GM21786 (cell line): ENCODE measurements at regions not wholly inside any gene's neighbourhood (a gene's known extent, or its start where the extent isn't known, plus 50 kb on each side); places are given as distances from the start of the nearest gene placed in this dataset.

Experiments
- ATAC-seq: cut with Tn5 transposase; IDR thresholded peaks from one replicate; pipeline ENCODE4 v1.9.1; 2021; ENCODE audit not compliant: unreplicated experiment

GRCh38 chr15:77688693-77689092 is 56.0 kb upstream of the LINGO1 start:
- ATAC-seq: no peak

DNA sequence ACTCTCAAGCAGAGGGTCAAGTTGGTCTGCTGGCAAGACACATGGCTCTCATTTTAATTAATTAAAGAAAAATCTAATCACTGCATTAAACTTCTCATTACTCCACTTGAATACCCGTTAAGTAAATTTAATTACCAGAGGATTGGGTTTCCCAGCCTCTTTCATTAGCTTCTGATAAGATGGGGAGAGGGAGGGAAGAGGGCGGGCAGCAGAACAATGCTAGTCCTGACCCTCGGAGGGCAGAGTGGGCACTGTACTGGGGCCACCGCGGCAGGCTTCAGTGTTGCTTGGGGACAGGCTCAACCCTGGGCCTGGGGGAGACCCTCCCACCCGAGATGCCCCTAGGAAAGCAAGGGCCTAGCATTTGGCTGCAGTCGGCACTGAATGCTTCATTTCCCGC is 55.6 kb upstream of the LINGO1 start:
- ATAC-seq: no peak

DNA sequence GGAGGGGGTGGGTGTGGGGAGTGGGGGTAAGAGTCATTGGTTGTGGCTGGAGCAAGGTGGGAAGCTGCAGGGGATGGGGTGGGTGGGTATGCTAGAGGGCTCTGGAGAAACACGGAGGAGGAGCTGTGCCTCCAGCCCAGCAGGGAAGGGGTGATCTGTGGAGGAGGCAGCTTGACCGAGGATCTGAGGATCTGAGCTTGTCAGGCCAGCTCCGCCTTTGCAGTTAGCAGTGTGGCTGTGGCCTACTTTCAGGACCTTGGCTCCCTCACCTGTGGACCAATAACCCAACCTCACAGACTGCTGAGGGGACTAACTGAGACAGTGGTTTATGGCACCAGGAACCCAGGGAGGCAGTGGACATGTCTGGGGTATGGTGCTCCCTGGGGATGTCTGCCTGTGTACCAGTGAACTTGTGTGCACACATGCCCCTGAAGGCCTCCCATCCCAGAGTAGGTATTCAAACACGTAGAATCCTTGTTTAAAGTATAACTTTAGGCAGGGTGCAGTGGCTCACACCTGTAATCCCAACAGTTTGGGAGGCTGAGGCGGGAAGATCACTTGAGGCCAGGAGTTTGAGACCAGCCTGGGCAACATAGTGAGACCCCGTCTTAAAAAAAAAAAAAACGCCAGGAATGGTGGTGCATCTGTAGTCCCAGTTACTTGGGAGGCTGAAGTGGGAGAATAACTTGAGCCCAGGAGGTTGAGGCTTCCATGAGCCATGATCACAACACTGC is 52.5 kb upstream of the LINGO1 start:
- ATAC-seq: no peak

GRCh38 chr15:77684341-77685081 is 51.8 kb upstream of the LINGO1 start:
- no peak for ATAC-seq

DNA sequence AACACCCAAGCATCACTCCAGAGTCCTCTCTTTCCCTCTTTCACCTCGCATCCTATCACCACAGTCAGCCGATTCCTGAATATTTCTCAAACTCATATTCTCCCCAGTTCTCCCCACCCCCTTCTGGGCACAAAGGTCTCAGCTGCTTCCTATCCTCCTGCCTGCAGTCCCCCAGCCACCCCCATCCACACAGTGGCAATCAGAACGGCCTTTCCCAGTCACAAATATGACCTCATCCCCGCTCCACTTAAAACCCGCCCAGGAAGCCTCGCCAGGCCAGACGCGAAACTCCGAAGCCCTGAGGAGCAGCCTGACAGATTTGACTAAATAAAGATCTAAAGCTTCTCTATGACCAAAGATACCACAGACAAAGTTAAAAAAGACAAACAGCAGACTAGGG is 49.9 kb upstream of the LINGO1 start:
- no peak for ATAC-seq
